KOPT-K1 (cell line): ENCODE measurements at regions not wholly inside any gene's neighbourhood (a gene's known extent, or its start where the extent isn't known, plus 50 kb on each side); places are given as distances from the start of the nearest gene placed in this dataset.
"Not testable (repeated sequence)": the region's sequence is repeated elsewhere in the genome, so short reads cannot be mapped to it uniquely, and the experiment has no call there.

ENCODE experiments used
- H3K27ac ChIP-seq: fragments of 200-600 bp; sonication (generic); 2 replicates; pipeline ENCODE4 v1.5.1; 2016; ENCODE audit warnings: antibody characterized with exemption, mild to moderate bottlenecking, low read depth, low read length; ENCODE audit not compliant: poor library complexity, severe bottlenecking
- H3K36me3 ChIP-seq: fragments of 200-600 bp; sonication (generic); 2 replicates; pipeline ENCODE4 v1.5.1; 2017; ENCODE audit warnings: antibody characterized with exemption, mild to moderate bottlenecking, low read length, moderate library complexity; ENCODE audit not compliant: insufficient read depth
- H3K9me3 ChIP-seq: fragments of 200-600 bp; sonication (generic); 2 replicates; pipeline ENCODE4 v1.5.1; 2017; ENCODE audit warnings: antibody characterized with exemption, low read length, mild to moderate bottlenecking; ENCODE audit not compliant: insufficient read depth, poor library complexity, severe bottlenecking

GRCh38 chr2:150279686-150280085 lies 207.8 kb downstream of the RND3 start:
- peaks cover 9% of the 10 kb centered on the region for H3K9me3 ChIP-seq
- H3K27ac ChIP-seq, result no peak overlapping the region
- no peaks in the 10 kb centered on the region for H3K36me3 ChIP-seq

GRCh38 chr2:150276737-150277136 lies 210.7 kb downstream of the RND3 start:
- H3K9me3 ChIP-seq, result peaks cover 9% of the 10 kb centered on the region
- no peaks in the 10 kb centered on the region for H3K36me3 ChIP-seq
- no peak overlapping the region for H3K27ac ChIP-seq

- peaks cover 9% of the 10 kb centered on the region for H3K9me3 ChIP-seq
- H3K27ac ChIP-seq, result no peak overlapping the region
- no peaks in the 10 kb centered on the region for H3K36me3 ChIP-seq
These were observed 213.4 kb downstream of the RND3 start for GRCh38 chr2:150274108-150274507.

- H3K27ac ChIP-seq, result no peak overlapping the region
These were observed 215.3 kb downstream of the RND3 start for GRCh38 chr2:150271952-150272802.

GRCh38 chr2:150267651-150268415 lies 219.6 kb downstream of the RND3 start:
- Histone ChIP-seq H3K27ac (no peak overlapping the region), H3K36me3 (no peaks in the 10 kb centered on the region), H3K9me3 (no peaks in the 10 kb centered on the region)

More at GRCh38 chr2:150271952-150272802, 215.3 kb downstream of the RND3 start:
- H3K36me3 ChIP-seq, result no peaks in the 10 kb centered on the region
- H3K9me3 ChIP-seq, result peaks cover 9% of the 10 kb centered on the region

- Histone ChIP-seq H3K27ac (no peak overlapping the region), H3K9me3 (no peaks in the 10 kb centered on the region), H3K36me3 (no peaks in the 10 kb centered on the region)
These were observed 220.5 kb downstream of the RND3 start for GRCh38 chr2:150266931-150267330.

GRCh38 chr2:150264442-150264841 lies 223.0 kb downstream of the RND3 start:
- Histone ChIP-seq H3K9me3 (no peaks in the 10 kb centered on the region), H3K36me3 (no peaks in the 10 kb centered on the region), H3K27ac (no peak overlapping the region)

- Histone ChIP-seq H3K27ac (no peak overlapping the region), H3K9me3 (no peaks in the 10 kb centered on the region), H3K36me3 (no peaks in the 10 kb centered on the region)
These were observed 225.8 kb downstream of the RND3 start for GRCh38 chr2:150261691-150262090.

GRCh38 chr2:150260636-150261035 lies 226.8 kb downstream of the RND3 start:
- Histone ChIP-seq H3K27ac (no peak overlapping the region), H3K36me3 (no peaks in the 10 kb centered on the region), H3K9me3 (no peaks in the 10 kb centered on the region)

GRCh38 chr2:150259746-150260145 lies 227.7 kb downstream of the RND3 start:
- no peaks in the 10 kb centered on the region for H3K9me3 ChIP-seq
- no peaks in the 10 kb centered on the region for H3K36me3 ChIP-seq
- H3K27ac ChIP-seq, result no peak overlapping the region

GRCh38 chr2:150258781-150259307 lies 228.6 kb downstream of the RND3 start:
- Histone ChIP-seq H3K27ac (no peak overlapping the region), H3K36me3 (no peaks in the 10 kb centered on the region), H3K9me3 (no peaks in the 10 kb centered on the region)

- Histone ChIP-seq H3K9me3 (no peaks in the 10 kb centered on the region), H3K36me3 (no peaks in the 10 kb centered on the region), H3K27ac (no peak overlapping the region)
These were observed 230.7 kb downstream of the RND3 start for GRCh38 chr2:150256736-150257135.

- Histone ChIP-seq H3K9me3 (no peaks in the 10 kb centered on the region), H3K36me3 (no peaks in the 10 kb centered on the region), H3K27ac (no peak overlapping the region)
These were observed 231.9 kb downstream of the RND3 start for GRCh38 chr2:150255528-150255927.

GRCh38 chr2:150249735-150250134 lies 237.7 kb downstream of the RND3 start:
- not testable (repeated sequence) for H3K36me3 ChIP-seq, H3K9me3 ChIP-seq, H3K27ac ChIP-seq

GRCh38 chr2:150247481-150247880 lies 240.0 kb downstream of the RND3 start:
- H3K36me3 ChIP-seq, result no peaks in the 10 kb centered on the region
- no peaks in the 10 kb centered on the region for H3K9me3 ChIP-seq
- no peak overlapping the region for H3K27ac ChIP-seq
